Gastrocnemius medialis (tissue), 4 donors: ENCODE measurements at regions not wholly inside any gene's neighbourhood (a gene's known extent, or its start where the extent isn't known, plus 50 kb on each side); places are given as distances from the start of the nearest gene placed in this dataset.

Experiments
- CTCF ChIP-seq, 5 experiments: fragments of 450-650 bp in 3 of 5; fragments of 200-600 bp in 2 of 5; sonication (generic) in 2 of 5; IDR thresholded peaks in 4 of 5; conservative IDR thresholded peaks in 1 of 5; 1 replicate in 4 of 5; 2 replicates in 1 of 5; pipeline ENCODE4 v1.5.1; 2016 to 2019; ENCODE audit warnings: antibody characterized with exemption in 5 of 5, mild to moderate bottlenecking in 3 of 5, moderate library complexity in 3 of 5
- POLR2A ChIP-seq, 2 donors: fragments of 450-650 bp; IDR thresholded peaks; one replicate each; pipeline ENCODE4 v1.6.1; 2017; ENCODE audit warnings: antibody characterized with exemption in 2 of 2, mild to moderate bottlenecking in 2 of 2, moderate library complexity in 2 of 2

GRCh38 chr18:78458356-78458755 lies 521.3 kb upstream of the SALL3 start:
- TF ChIP-seq CTCF (IDR thresholded peaks at IDR 0.05 in 4 of 5, conservative IDR thresholded peaks at IDR 0.05 in 1 of 5) (no peak), POLR2A (IDR thresholded peaks at IDR 0.05) (no peak)
